Central memory CD4-positive, alpha-beta T cell (primary cell): ENCODE measurements at regions not wholly inside any gene's neighbourhood (a gene's known extent, or its start where the extent isn't known, plus 50 kb on each side); places are given as distances from the start of the nearest gene placed in this dataset.

Experiments used
- DNase-seq: peaks from one replicate; pipeline ENCODE4 v3.0.0; 2022

DNA sequence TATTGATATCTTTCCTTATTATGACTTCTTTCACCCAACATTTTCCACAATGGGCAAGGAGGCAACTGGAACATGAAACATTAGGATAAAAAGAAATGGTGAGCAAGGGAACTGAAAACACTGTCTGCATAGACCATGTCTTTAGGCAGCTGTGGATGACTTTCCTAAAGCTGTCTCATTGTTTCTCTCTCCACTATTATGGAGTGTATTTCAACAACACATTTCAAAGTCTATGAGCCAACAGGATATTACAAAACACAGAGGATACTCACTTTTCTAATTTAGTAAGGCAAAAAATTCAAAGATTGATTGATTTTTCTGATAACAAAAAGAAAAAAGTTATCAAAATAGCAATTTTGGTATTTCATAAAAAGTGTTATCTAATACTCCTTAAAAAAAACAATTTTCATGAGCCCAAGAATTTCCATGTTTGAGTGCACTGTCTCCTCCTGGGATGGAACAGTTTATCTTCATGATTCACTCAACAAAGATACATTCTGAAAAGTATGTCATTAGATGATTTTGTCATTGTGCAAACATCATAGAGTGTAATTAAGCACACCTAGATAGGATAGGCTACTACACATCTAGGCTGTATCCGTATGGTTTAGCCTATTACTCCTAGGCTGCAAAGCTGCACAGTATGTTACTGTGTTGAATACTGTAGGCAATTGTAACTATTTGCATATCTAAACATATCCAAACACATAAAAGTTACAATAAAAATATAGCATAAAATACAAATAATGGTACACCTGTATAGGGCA lies 1568.4 kb downstream of the SLITRK5 start:
- no peak for DNase-seq

DNA sequence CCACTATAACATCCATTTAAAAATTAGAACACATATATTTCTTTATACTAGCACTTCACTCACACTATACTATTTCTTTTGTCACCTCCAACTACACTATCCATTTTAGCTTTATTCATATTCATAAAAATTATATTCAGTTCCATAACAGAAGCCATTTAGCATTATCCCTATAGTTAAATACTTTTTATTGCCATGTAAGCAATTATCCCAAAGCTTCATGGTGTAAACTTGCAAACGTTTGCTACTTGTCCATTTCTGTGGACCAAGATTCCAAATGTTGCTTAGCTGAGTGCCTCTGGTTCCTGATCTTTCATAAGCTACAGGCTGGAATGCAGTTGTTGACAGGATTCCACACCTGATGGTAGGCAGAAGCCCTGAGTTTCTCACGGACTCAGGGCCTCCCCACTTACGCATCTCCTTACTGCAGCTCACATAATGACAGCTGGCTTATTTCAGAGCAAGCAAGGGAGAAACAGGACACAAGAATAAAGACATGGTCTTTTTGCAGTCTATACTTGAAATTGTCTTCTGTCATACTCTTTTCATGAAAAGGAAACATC lies 1584.8 kb downstream of the SLITRK5 start:
- no peak for DNase-seq

DNA sequence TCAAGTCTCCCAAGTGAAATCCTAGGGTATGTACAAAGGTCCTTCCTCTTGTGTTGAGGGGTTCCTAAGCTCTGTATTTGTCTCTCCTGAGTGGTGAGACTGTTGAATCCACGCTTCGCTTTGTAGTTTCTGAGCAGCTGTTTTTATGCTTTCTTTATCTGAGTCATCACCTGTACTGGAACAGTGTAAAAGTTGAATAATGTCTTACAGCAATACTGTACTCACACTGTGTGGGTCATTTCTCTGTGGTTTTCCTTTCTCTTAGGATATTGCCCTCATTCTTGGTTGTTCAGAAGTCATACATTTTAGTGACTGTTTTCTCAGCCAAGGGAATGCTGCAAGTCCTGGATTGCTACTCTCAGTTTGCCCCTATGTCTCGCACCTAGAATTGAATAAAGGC lies 1596.6 kb downstream of the SLITRK5 start:
- no peak for DNase-seq

DNA sequence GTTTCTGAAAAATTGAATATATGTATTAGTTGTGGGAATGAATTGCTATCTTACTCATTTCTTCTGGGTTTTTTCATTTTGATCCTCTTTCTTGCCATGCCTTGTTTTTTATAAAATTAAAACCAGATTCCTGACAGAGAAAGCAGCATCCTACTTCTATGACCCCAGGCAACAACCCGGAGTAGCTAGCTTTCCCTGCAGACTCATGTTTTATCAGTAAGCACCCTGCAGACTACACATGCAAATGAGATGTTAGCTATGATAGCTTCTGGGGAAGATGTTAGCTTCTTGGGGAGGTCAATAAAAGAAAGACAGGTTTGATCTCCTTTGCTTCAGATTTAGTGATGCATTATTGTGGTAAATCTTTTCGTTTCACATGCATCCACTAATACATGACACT lies 1598.6 kb downstream of the SLITRK5 start:
- no peak for DNase-seq

DNA sequence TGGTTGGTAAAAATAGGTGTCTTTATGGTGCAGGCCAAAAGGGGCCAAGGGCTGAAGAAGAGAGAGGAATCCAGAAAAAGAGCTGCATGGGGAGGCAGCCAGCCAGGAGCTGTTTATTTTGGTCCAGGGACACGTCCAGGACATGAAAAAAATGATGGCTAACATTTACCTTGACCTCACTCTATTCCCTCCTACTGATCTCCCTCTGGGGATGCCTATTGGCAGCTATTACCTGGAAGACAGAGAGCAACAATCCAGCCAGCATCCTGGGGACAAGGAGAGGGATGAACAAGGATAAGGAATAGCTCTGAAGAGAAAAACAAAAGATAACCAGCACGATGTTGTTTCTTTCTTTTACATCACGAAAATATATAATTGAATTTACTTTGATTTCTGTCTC lies 1599.6 kb downstream of the SLITRK5 start:
- DNase-seq, result no peak

DNA sequence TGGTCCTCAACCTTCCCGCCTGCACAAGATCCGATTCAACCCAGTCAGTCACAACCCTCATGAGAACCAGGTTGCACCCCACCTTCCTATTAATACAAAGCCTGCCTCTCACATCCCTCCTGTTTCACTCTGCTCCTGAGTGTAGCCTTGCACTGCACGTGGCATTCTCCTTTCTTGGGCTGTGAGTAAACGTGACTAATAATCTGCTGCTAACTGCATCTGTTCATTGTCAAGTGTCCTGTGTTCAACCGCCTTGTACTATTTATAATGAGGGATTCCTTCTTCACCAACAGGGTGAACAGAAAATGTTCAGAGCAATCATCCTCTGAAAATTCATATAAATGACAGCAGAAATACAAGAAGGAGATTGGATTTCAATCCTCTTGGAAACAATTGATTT lies 1608.2 kb downstream of the SLITRK5 start:
- no peak for DNase-seq

DNA sequence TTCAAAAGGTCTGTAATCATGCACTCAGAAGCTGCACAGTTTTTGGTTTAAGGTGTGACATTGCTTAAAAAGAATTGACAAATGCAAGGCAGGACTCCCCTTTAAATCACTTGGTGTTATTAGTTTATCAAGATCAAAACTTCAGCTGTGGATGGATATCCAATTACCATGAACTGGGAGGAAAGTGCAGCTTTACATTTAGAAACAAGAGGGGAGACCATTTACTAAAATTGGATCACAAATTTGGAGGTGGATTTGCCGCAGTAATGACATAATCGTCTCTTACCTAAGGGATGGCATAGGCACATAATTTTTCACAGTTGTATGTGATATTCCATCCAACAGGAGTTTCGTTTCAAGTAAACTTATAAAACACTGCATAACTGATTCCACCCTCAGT lies 1610.2 kb downstream of the SLITRK5 start:
- DNase-seq, result no peak

DNA sequence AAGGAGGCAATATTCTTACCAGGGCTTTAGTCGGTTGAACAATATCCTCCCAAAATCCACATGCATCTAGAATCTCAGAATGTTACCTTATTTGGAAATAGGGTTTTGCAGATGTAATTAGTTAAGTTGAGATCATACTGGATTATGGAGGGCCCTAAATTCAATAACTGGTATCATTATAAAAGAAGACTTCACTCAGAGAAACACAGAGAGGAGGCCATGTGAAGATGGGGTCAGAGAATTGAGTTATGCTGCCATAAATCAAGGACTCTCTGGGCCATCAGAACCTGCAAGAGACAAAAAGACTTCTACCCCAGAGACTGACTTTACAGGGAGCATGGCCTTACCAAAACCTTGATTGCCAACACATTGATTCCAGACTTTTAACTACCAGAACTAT lies 1611.1 kb downstream of the SLITRK5 start:
- no peak for DNase-seq

DNA sequence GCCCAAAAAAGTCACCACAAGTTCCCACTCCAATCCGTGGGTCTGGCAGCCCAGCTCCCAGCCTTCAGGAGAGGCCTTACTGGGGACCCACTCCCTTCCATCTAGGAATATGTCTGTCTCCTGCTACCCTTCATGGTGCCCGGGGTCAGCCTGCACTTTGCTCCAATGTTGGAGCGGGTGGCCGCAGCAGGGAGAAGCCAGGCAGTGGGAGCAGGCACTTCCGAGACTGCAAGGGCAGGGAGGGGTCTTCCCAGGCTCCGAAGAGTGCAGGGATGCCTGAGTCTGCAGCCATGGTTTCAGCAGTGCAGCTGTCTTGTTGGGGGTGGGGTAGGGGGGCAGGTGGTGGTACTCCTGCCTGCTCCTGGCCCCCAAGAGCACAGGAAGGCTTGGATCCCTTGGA lies 1616.2 kb downstream of the SLITRK5 start:
- no peak for DNase-seq

DNA sequence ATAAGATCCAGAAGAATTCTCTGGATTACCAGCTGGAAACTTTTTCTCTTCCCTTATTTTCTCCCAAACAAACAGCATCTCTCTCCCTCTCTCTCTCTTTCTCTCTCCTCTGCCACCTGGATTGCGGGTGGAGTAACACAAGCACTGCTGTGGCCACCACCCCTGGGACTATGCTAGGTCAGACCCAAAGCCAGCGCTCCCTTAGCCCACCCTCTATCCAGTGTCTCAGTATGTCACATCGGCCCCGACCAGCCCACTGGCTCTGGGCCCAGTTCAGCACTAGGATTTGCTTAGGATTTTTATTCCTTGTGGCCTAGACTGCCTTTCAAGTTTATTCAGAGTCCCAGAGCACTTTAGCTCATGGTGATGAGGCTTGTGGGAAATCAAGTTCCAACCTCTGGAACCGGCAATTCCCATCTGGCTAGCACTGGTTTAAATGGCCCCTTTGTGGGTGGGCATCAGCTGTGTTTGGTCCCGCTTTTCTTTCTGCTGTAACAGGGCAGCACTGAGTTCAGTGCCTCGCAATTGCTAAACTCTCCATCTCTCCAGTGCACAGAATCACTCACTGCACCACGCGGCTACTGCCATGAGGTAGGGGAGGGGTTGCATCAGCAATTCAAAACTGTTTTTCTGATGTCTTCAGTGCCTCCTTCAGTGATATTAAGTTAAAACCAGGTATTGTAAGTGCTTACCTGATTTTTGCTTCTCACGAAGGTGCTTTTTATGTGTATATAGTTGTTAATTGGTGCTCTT lies 1623.1 kb downstream of the SLITRK5 start:
- DNase-seq, result no peak

DNA sequence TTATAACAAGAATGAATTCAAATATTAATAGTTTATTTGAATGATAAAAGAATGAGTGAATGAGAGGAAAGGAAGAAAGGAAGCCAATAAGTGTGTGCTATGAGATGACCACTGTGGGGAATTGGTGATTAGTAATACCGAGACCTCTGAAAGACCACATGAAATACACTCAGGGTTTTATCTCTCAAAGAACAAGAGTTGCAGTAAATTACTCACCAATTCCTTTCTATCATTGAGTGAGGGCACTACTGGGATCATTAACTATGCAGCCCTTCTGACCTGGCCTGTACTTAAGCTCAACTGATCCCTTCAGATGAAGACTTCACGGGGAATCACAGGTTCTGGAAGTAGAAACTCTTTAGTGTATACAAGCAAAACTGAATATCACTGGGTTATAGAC lies 1636.1 kb downstream of the SLITRK5 start:
- no peak for DNase-seq

DNA sequence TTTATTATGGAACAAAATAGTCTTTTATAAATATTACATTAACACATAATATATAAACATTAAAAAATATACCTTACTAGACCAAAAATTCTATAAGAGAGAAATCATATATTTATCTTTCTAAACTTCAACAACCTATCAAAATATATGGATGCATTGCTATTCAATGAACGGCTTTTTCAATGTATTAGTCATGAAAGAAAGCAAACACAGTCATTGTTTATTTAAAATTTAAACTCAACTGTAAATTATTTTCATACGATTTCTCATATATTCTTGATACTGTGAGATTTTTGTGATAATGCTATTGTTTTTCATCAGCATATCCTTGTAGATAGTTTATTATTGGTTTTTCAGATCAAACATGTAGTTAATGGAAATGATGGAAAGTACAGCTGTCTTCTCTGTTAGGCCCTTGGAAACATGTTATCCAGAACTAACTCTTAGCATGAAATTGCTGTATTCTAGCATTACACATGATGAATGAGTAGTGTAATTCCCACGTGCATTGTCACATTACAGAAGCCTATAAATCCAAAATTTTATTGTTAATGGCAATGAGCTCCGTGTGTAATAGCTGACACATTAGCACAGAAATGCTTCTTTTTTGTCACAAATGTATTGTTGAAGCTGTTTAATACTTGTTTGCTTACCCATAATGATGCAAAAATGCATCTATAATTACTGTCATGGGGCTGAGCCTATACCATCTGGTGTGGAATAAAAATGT lies 1639.9 kb downstream of the SLITRK5 start:
- DNase-seq, result no peak

DNA sequence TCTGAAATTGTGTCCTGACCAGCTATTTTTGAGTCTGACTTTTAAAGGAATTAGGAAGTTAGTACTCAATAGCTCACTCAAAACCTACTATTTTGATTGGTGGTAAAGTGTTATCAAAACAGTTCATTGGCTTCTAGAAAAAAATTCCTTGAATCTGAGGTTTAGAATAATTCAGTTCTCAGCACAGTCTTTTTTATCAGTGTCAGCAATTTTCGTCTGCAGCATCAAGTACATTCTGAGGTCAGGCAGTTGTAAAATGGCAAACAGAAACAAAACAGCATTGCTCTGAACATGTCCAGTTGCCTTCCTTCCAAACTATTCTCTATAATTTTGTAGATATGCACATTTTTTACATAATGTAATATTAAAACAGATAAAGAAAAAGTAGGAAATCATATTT lies 1644.1 kb downstream of the SLITRK5 start:
- DNase-seq, result no peak

DNA sequence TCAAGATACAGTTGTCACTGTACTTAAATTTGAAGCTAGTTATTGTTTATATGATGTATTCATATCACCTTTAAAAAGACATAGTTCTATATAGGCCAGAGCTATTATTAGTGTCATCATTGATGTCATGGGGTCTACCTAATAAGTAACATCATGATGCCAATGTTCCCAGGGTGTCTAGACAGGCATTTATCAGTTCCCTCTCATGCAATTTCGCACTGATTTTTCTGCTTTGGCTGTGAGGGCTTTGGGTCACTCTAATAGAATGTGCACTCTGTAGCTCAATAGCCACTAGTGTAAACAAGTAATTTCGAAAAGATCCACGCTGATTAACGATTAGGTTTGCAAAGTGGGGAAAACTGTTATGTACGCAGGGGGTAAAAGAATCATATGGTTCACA lies 1651.3 kb downstream of the SLITRK5 start:
- no peak for DNase-seq

DNA sequence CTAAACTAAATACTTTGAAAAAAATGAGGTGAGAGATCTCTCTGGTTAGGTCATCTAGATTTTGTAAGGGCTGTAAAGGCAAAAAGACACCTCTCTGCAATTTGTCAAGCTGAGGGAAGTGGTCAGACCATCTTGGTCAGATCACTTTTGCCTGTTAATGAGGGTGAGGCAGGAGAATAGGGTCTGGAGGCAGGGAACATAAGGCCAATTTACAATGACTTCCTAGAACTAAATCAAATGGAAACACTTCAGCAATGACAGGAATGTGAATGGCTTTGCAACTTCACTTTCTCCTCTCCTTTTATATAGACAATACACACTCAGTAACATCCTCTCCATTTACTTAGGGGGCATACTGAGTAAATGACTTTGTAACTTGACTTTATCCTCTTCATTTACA lies 1653.4 kb downstream of the SLITRK5 start:
- no peak for DNase-seq

DNA sequence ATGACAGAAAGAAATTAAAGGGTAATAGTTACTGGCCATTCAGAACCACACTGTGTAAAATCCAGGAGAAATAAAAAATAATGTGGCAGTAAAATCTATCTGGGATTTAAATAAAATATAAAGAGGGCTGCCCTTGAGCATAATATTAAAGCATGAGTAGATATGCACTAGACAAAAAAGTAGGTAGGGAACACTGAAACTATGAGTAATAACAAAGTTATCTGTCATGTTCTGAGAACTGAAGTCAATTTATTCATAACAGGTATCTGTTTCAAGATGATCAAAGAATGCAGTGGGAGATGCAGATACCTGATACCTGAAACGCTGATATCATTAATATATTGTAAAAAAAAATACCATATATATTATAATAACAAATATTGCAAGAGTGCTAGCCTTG lies 1672.0 kb downstream of the SLITRK5 start:
- DNase-seq, result no peak

DNA sequence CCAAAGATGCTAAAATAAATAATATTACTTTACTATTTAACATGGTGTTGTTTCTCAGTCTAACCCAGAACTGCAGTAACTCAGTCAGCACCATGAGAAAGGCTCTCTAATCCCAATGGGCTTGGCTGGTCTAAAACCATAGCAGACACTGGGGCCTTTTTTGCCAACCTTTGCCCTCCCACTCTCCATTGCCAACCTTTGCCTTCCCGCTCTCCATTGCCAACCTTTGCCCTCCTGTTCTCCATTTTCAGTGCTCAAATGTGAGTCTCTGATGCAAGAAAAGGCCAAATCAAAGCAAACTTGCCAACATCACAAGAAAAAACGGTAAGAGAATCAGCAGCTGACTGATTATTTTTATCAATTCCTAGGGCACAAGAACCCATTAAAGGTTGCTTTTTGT lies 1681.2 kb downstream of the SLITRK5 start:
- no peak for DNase-seq

DNA sequence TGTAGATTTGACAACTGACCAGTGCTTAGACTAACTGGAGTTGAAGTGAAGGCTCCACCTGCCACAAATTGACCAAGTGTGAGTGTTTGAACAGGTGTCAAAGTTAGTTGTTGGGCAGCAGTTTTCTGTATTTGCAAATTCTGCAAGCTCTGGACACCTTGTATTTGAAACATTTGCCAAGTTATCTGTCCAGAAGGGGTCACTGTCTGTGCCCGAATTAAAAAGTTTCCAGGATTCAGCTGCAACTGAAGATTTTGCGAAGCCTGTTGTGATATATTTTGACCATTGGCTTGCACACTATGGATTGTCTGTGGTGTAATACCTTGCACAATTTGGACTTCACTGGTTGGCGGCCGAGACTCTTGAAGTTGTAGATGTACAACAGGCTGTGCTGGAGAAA lies 1690.7 kb downstream of the SLITRK5 start:
- DNase-seq, result no peak

DNA sequence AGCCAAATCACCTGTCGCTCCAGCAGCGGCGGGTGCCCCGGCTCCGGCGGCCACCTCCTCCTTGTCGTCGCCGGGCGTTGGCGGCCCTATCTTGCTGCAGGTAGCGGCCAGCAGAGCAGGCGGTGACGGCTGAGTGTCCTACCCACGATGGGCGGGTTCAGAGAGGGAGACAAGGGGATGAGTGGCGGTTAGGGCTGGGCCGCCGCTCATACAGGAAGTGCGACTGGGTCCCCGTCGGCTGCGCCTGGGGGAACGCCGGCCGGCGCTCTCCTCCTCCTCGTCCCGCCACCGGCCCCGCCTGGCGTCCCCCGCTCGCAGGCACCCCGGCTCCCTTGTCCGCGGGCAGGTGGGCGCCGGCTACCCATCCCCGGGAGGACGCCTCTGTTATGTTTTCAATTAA lies 1692.0 kb downstream of the SLITRK5 start:
- DNase-seq, result no peak

DNA sequence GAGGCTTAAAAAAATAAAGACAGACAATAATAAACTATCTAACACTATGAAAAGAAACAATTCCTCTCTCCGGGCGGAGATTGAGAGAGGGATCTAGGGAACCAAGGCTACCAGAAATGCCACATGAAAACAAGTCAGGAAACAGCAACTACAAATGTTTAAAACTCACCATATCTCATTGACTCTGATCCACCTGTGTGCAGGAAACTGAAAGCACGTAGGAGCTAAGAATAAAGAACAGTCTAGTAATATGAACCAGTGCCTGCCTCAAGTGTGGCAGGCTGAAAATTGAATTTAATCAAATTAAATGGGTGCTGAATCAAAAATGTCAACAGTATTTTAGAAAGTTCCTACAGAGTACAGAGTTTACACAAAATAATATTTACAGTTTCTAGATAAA lies 1701.0 kb downstream of the SLITRK5 start:
- DNase-seq, result no peak

DNA sequence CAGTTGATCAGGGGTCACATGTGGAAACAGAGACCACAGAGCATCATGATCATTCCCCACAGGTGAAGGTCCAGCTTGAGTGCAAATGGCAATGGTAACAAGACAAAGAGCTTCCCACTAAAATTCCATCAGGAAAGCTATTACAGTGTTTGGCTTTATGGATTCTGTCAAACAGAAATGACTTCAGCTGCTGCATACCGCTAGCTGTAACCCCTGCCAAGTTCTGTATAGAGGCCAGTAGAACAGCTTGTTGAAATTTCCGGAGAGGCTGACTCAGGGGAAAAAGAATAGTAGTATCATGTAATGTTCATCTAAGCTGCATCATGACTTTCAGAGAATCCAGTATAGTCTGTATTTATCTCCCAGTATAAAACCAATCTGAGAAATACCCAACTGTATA lies 1704.7 kb downstream of the SLITRK5 start:
- no peak for DNase-seq

DNA sequence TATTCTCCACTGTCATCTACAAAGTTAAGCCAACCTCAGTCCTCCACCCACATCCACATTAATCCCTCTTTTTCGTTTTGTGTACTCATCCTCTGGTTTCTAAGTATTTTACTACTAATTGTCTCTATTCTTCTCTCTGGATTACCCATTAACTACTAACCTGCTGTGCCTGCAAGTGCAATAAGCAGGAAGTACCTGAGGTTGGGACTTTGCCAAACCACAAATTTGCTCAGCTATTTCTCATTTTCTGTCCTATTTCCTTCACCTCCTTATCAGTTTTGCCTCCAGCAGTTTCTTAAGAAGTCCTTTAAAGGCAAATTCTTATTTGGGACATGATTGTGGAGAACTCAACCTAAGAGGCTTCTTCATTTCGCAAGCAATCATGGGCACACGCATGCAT lies 1708.9 kb downstream of the SLITRK5 start:
- no peak for DNase-seq

DNA sequence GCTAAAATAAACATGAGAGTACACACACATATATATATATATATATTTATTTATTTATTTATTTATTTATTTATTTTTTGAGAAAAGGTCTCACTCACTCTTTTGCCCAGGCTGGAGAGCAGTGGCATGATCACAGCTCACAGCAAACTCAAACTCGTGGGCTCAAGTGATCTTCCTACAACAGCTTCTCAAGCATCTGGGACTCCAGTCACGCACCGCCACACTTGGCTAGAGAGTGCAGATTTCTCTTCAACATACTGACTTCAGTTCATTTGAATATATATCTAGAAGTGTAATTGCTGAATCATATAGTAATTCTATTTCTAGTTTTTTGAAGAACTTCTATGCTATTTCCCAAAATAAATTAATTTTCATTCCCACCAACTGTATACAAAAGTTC lies 1711.8 kb downstream of the SLITRK5 start:
- no peak for DNase-seq

DNA sequence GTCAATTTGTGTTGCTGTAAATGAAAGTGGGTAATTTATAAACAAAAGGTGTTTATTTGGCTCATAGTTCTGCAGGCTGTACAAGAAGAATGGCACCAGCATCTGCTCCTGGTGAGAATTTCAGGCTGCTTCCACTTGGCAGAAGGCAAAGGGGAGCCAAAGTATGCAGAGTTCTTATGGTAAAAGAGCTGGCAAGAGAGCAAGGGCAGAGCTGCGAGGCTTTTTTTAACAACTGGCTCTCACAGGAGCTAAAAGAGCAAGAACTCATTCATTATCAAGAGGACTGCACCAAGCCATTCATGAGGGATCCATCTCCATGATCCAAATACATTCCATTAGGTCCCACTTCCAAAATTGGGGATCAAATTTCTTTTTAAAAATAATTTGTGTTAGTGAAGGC lies 1712.7 kb downstream of the SLITRK5 start:
- no peak for DNase-seq
